Right kidney (tissue), 1 donor: ENCODE measurements at regions not wholly inside any gene's neighbourhood (a gene's known extent, or its start where the extent isn't known, plus 50 kb on each side); places are given as distances from the start of the nearest gene placed in this dataset.

Experiments
- DNase-seq: peaks from one replicate; pipeline ENCODE4 v3.0.0-alpha.2; 2016

GRCh38 chr1:173400387-173400995 is 76.6 kb upstream of the PRDX6 start:
- no peak for DNase-seq

GRCh38 chr1:173403996-173404395 is 73.1 kb upstream of the PRDX6 start:
- no peak for DNase-seq

GRCh38 chr1:173405281-173405680 is 71.9 kb upstream of the PRDX6 start:
- DNase-seq: no peak

GRCh38 chr1:173405834-173406233 is 71.3 kb upstream of the PRDX6 start:
- no peak for DNase-seq

- no peak for DNase-seq
Observed at GRCh38 chr1:173406783-173407230, 70.3 kb upstream of the PRDX6 start.

- no peak for DNase-seq
Observed at GRCh38 chr1:173407846-173408245, 69.3 kb upstream of the PRDX6 start.

- DNase-seq: no peak
Observed at GRCh38 chr1:173408886-173409285, 68.2 kb upstream of the PRDX6 start.

- DNase-seq: no peak
Observed at GRCh38 chr1:173409613-173410012, 67.5 kb upstream of the PRDX6 start.

- no peak for DNase-seq
Observed at GRCh38 chr1:173410133-173410793, 66.9 kb upstream of the PRDX6 start.

GRCh38 chr1:173410794-173411236 is 66.3 kb upstream of the PRDX6 start:
- no peak for DNase-seq

- DNase-seq: no peak
Observed at GRCh38 chr1:173411835-173412742, 65.0 kb upstream of the PRDX6 start.

GRCh38 chr1:173413271-173413707 is 63.8 kb upstream of the PRDX6 start:
- DNase-seq: no peak

GRCh38 chr1:173414136-173414535 is 63.0 kb upstream of the PRDX6 start:
- DNase-seq: no peak

- no peak for DNase-seq
Observed at GRCh38 chr1:173414539-173415226, 62.5 kb upstream of the PRDX6 start.

- DNase-seq: no peak
Observed at GRCh38 chr1:173415490-173415889, 61.6 kb upstream of the PRDX6 start.

GRCh38 chr1:173415905-173416450 is 61.2 kb upstream of the PRDX6 start:
- no peak for DNase-seq

- no peak for DNase-seq
Observed at GRCh38 chr1:173417563-173417962, 59.6 kb upstream of the PRDX6 start.

GRCh38 chr1:173418107-173418985 is 58.8 kb upstream of the PRDX6 start:
- DNase-seq: no peak

- peak; percentile 58 for DNase-seq
Observed at GRCh38 chr1:173420330-173420806, 56.8 kb upstream of the PRDX6 start.

GRCh38 chr1:173421286-173421685 is 55.8 kb upstream of the PRDX6 start:
- DNase-seq: no peak

- no peak for DNase-seq
Observed at GRCh38 chr1:173421789-173422188, 55.3 kb upstream of the PRDX6 start.
